ENCODE measurements at regions not wholly inside any gene's neighbourhood (a gene's known extent, or its start where the extent isn't known, plus 50 kb on each side); places are given as distances from the start of the nearest gene placed in this dataset.

GRCh38 chr15:98123834-98124233 lies 163.3 kb downstream of the ARRDC4 start:
- intact Hi-C loops (cut with DNase I; ENCODE audit: low total_unique reads): no loop called here
- DNase-seq (ENCODE audit: low spot score in 2 of 2): no peak
- Histone ChIP-seq H3K36me3 (no peaks in the 10 kb centered on the region), H3K4me3 (no peak overlapping the region), H3K27ac (no peak overlapping the region), H3K27me3 (no peaks in the 10 kb centered on the region), H3K4me1 (no peaks in the 10 kb centered on the region), H3K9me3 (no peaks in the 10 kb centered on the region)
- no peak for TF ChIP-seq CTCF (IDR thresholded peaks at IDR 0.05)
- no peak for TF ChIP-seq POLR2AphosphoS5 (IDR thresholded peaks at IDR 0.05)

GRCh38 chr15:98124581-98124980 lies 164.1 kb downstream of the ARRDC4 start:
- no peak for TF ChIP-seq POLR2AphosphoS5 (IDR thresholded peaks at IDR 0.05)
- TF ChIP-seq CTCF (IDR thresholded peaks at IDR 0.05): no peak
- no peak for TF ChIP-seq POLR2A (IDR thresholded peaks at IDR 0.05)
- Histone ChIP-seq H3K4me3 (no peak overlapping the region), H3K9me3 (no peaks in the 10 kb centered on the region), H3K36me3 (no peaks in the 10 kb centered on the region), H3K27ac (no peak overlapping the region), H3K4me1 (no peaks in the 10 kb centered on the region), H3K27me3 (no peaks in the 10 kb centered on the region)
- no peak for DNase-seq (ENCODE audit: low spot score in 2 of 2)
- intact Hi-C loops (cut with DNase I; ENCODE audit: low total_unique reads): no loop called here

- Histone ChIP-seq H3K4me1 (no peaks in the 10 kb centered on the region), H3K9me3 (no peaks in the 10 kb centered on the region), H3K36me3 (no peaks in the 10 kb centered on the region), H3K27me3 (no peaks in the 10 kb centered on the region), H3K27ac (no peak overlapping the region), H3K4me3 (no peak overlapping the region)
- intact Hi-C loops (cut with DNase I; ENCODE audit: low total_unique reads): no loop called here
- TF ChIP-seq POLR2AphosphoS5 (IDR thresholded peaks at IDR 0.05) (no peak), CTCF (IDR thresholded peaks at IDR 0.05) (no peak), POLR2A (IDR thresholded peaks at IDR 0.05) (no peak)
- no peak for DNase-seq (ENCODE audit: low spot score in 2 of 2)
Observed at GRCh38 chr15:98126326-98127085, 166.0 kb downstream of the ARRDC4 start.

- Histone ChIP-seq H3K36me3 (no peaks in the 10 kb centered on the region), H3K4me3 (no peak overlapping the region), H3K27ac (no peak overlapping the region), H3K4me1 (no peaks in the 10 kb centered on the region), H3K9me3 (no peaks in the 10 kb centered on the region), H3K27me3 (no peaks in the 10 kb centered on the region)
- no peak for TF ChIP-seq CTCF (IDR thresholded peaks at IDR 0.05)
- TF ChIP-seq POLR2AphosphoS5 (IDR thresholded peaks at IDR 0.05): no peak
- no peak for TF ChIP-seq POLR2A (IDR thresholded peaks at IDR 0.05)
- intact Hi-C loops (cut with DNase I; ENCODE audit: low total_unique reads): no loop called here
- DNase-seq (ENCODE audit: low spot score in 2 of 2): no peak
Observed at GRCh38 chr15:98127586-98127985, 167.1 kb downstream of the ARRDC4 start.

GRCh38 chr15:98131924-98132323 lies 171.4 kb downstream of the ARRDC4 start:
- no peak overlapping the region for H3K4me3 ChIP-seq
- H3K36me3 ChIP-seq: no peaks in the 10 kb centered on the region
- DNase-seq (ENCODE audit: low spot score in 2 of 2): no peak
- H3K9me3 ChIP-seq: no peaks in the 10 kb centered on the region
- TF ChIP-seq POLR2AphosphoS5 (IDR thresholded peaks at IDR 0.05): no peak
- no peak for TF ChIP-seq CTCF (IDR thresholded peaks at IDR 0.05)
- TF ChIP-seq POLR2A (IDR thresholded peaks at IDR 0.05): no peak
- no peaks in the 10 kb centered on the region for H3K27me3 ChIP-seq
- intact Hi-C loops (cut with DNase I; ENCODE audit: low total_unique reads): no loop called here
- H3K27ac ChIP-seq: no peak overlapping the region
- no peaks in the 10 kb centered on the region for H3K4me1 ChIP-seq
